ENCODE measurements at regions not wholly inside any gene's neighbourhood (a gene's known extent, or its start where the extent isn't known, plus 50 kb on each side); places are given as distances from the start of the nearest gene placed in this dataset.

GRCh38 chr5:85109616-85110015, 724.9 kb upstream of the EDIL3 start:
- Histone ChIP-seq H3K27ac (ENCODE audit: low read depth, low read length) (no peak overlapping the region), H3K36me3 (ENCODE audit: control insufficient read depth, insufficient read depth, low read length) (no peaks in the 10 kb centered on the region), H3K9me3 (ENCODE audit: control insufficient read depth, low read length) (no peaks in the 10 kb centered on the region), H3K27me3 (ENCODE audit: control insufficient read depth, insufficient read depth, low read length, poor library complexity, severe bottlenecking) (no peaks in the 10 kb centered on the region), H3K9ac (ENCODE audit: extremely low read depth, low read length, poor library complexity, severe bottlenecking) (no peak overlapping the region), H3K4me1 (ENCODE audit: control insufficient read depth, insufficient read depth, low read length) (no peaks in the 10 kb centered on the region), H3K4me3 (ENCODE audit: low read length) (no peak overlapping the region)
- DNase-seq = no peak
- no peak for TF ChIP-seq CTCF (conservative IDR thresholded peaks at IDR 0.05)
- no peaks in the 10 kb centered on the region for H3K27me3 Mint-ChIP-seq (ENCODE audit: insufficient read depth)
- H3K4me3 Mint-ChIP-seq = no peak overlapping the region
- WGBS, 2 experiments (ENCODE audit: insufficient coverage in 1 of 2, insufficient read length in 1 of 2) = 92% methylated on average over 1 of the region's 1 CpG; no CpG with 5 or more reads in 1 of the 2 experiments
- no peaks in the 10 kb centered on the region for H3K36me3 Mint-ChIP-seq (ENCODE audit: low read depth)
- H3K9me3 Mint-ChIP-seq = no peaks in the 10 kb centered on the region
- peaks cover 4% of the 10 kb centered on the region for H3K4me1 Mint-ChIP-seq
- H3K27ac Mint-ChIP-seq = no peak overlapping the region

DNA sequence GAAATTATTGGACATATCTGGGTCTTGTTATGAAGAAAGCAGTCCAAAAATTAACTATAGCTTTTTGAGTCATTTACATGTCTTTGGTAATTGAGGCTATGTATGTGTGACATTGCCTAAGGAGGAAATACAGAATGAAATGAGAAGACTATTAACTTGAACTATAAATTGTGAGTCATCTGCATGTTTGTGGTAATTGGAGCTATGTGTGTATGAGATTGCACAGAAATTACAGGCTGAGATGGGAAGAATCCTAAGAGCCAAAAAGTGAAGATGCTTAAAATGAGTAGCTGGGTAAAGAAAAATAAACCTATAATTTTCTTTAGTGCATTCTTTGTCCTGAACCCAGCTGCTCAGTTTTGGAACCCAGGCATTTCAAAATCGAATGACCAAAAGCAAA, 747.6 kb upstream of the EDIL3 start:
- Histone ChIP-seq H3K27ac (ENCODE audit: low read depth, low read length) (no peak overlapping the region), H3K4me3 (ENCODE audit: low read length) (no peak overlapping the region), H3K27me3 (ENCODE audit: control insufficient read depth, insufficient read depth, low read length, poor library complexity, severe bottlenecking) (no peaks in the 10 kb centered on the region), H3K36me3 (ENCODE audit: control insufficient read depth, insufficient read depth, low read length) (no peaks in the 10 kb centered on the region), H3K4me1 (ENCODE audit: control insufficient read depth, insufficient read depth, low read length) (no peaks in the 10 kb centered on the region), H3K9me3 (ENCODE audit: control insufficient read depth, low read length) (no peaks in the 10 kb centered on the region), H3K9ac (ENCODE audit: extremely low read depth, low read length, poor library complexity, severe bottlenecking) (no peak overlapping the region)
- Mint-ChIP-seq H3K27ac (no peak overlapping the region), H3K27me3 (ENCODE audit: insufficient read depth) (no peaks in the 10 kb centered on the region), H3K4me3 (no peak overlapping the region), H3K4me1 (no peaks in the 10 kb centered on the region), H3K9me3 (no peaks in the 10 kb centered on the region), H3K36me3 (ENCODE audit: low read depth) (no peaks in the 10 kb centered on the region)
- WGBS, 2 experiments (ENCODE audit: insufficient coverage in 1 of 2, insufficient read length in 1 of 2) = 91 to 100% methylated on average over 1 of the region's 1 CpG
- no peak for DNase-seq
- no peak for TF ChIP-seq CTCF (conservative IDR thresholded peaks at IDR 0.05)

DNA sequence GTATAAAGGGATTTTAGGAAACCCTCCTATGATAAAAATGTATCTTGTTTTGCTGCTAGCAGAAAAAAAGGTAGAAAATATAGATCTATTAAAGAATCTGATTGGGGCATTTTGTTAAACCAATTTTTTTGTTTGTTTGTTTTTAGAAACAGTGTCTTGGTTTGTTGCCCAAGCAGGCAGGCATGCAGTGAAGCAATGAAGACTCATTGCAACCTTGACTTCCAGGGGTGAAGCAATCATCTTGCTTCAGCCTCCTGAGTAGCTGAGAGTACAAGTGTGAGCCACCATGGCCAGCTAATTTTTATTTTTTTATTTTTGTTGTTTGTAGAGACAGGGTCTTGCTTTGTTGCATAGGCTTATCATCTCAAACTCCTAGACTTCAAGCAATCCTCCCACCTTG, 755.8 kb upstream of the EDIL3 start:
- peaks cover 3% of the 10 kb centered on the region for H3K4me1 Mint-ChIP-seq
- Histone ChIP-seq H3K36me3 (ENCODE audit: control insufficient read depth, insufficient read depth, low read length) (no peaks in the 10 kb centered on the region), H3K9ac (ENCODE audit: extremely low read depth, low read length, poor library complexity, severe bottlenecking) (no peak overlapping the region), H3K27me3 (ENCODE audit: control insufficient read depth, insufficient read depth, low read length, poor library complexity, severe bottlenecking) (no peaks in the 10 kb centered on the region), H3K27ac (ENCODE audit: low read depth, low read length) (no peak overlapping the region), H3K4me1 (ENCODE audit: control insufficient read depth, insufficient read depth, low read length) (no peaks in the 10 kb centered on the region), H3K4me3 (ENCODE audit: low read length) (no peak overlapping the region), H3K9me3 (ENCODE audit: control insufficient read depth, low read length) (no peaks in the 10 kb centered on the region)
- TF ChIP-seq CTCF (conservative IDR thresholded peaks at IDR 0.05) = no peak
- no peak overlapping the region for H3K4me3 Mint-ChIP-seq
- no peak overlapping the region for H3K27ac Mint-ChIP-seq
- H3K9me3 Mint-ChIP-seq = no peaks in the 10 kb centered on the region
- H3K27me3 Mint-ChIP-seq (ENCODE audit: insufficient read depth) = peaks cover 1% of the 10 kb centered on the region
- H3K36me3 Mint-ChIP-seq (ENCODE audit: low read depth) = no peaks in the 10 kb centered on the region
- no peak for DNase-seq
